Upper lobe of left lung (tissue), 6 donors: ENCODE measurements at regions not wholly inside any gene's neighbourhood (a gene's known extent, or its start where the extent isn't known, plus 50 kb on each side); places are given as distances from the start of the nearest gene placed in this dataset.
"Not testable (repeated sequence)": the region's sequence is repeated elsewhere in the genome, so short reads cannot be mapped to it uniquely, and the experiment has no call there.

ENCODE experiments used
- ATAC-seq, 2 donors: fragments of 200-7000 bp; cut with Tn5 transposase; one replicate each; pipeline ENCODE4 v1.9.1; 2022; ENCODE audit warnings: mild to moderate bottlenecking in 2 of 2, moderate library complexity in 2 of 2; ENCODE audit not compliant: low FRiP score in 2 of 2
- DNase-seq, 2 donors: peaks; one replicate each; pipeline ENCODE4 v3.0.0-alpha.2; 2019 to 2020
- H3K27ac ChIP-seq, 4 donors: fragments of 200-600 bp; sonication (generic); one replicate each; pipeline ENCODE4 v1.5.1; 2016 to 2019
- H3K27me3 ChIP-seq, 4 donors: fragments of 200-600 bp; sonication (generic); one replicate each; pipeline ENCODE4 v1.5.1; 2017 to 2019
- H3K36me3 ChIP-seq, 4 donors: fragments of 200-600 bp; sonication (generic); one replicate each; pipeline ENCODE4 v1.5.1; 2016 to 2019
- H3K4me1 ChIP-seq, 4 donors: fragments of 200-600 bp; sonication (generic); one replicate each; pipeline ENCODE4 v1.5.1; 2018 to 2019
- H3K4me3 ChIP-seq, 4 donors: fragments of 200-600 bp; sonication (generic); one replicate each; pipeline ENCODE4 v1.5.1; 2017 to 2019; ENCODE audit warnings: mild to moderate bottlenecking in 2 of 4, moderate library complexity in 1 of 4
- H3K9me3 ChIP-seq, 4 donors: fragments of 200-600 bp; sonication (generic); one replicate each; pipeline ENCODE4 v1.5.1; 2018 to 2019
- CTCF ChIP-seq, 6 experiments: fragments of 450-650 bp in 4 of 6; fragments of 200-600 bp in 2 of 6; sonication (generic) in 2 of 6; IDR thresholded peaks; one replicate each; pipeline ENCODE4 v1.5.1; 2016 to 2019; ENCODE audit warnings: antibody characterized with exemption in 6 of 6
- EP300 ChIP-seq, 4 donors: sonication (generic); formaldehyde crosslinking; IDR thresholded peaks; one replicate each; pipeline ENCODE4 v1.5.1; 2017; ENCODE audit warnings: antibody characterized with exemption in 4 of 4, control low read depth in 2 of 4
- POLR2A ChIP-seq, 4 donors: fragments of 450-650 bp; IDR thresholded peaks; one replicate each; pipeline ENCODE4 v1.5.1; 2016 to 2017; ENCODE audit warnings: antibody characterized with exemption in 4 of 4, mild to moderate bottlenecking in 2 of 4
- POLR2AphosphoS5 ChIP-seq, 2 donors: sonication (generic); formaldehyde crosslinking; IDR thresholded peaks; one replicate each; pipeline ENCODE4 v1.5.1; 2017; ENCODE audit warnings: antibody characterized with exemption in 2 of 2
- WGBS, 2 donors: methylation state at CpG; one replicate each; pipeline ENCODE4 v1.1.5; 2017 to 2018; 5-methylcytosine and 5-hydroxymethylcytosine counted together
- donor health status: DM: no; HTN: no; CAD: no; lungs with moderate emphysema.
- donor health status: DM: no; HTN: yes; CAD: no; lungs with severe emphysema.

GRCh38 chr1:118483245-118484006, 298.4 kb upstream of the SPAG17 start:
- WGBS, 2 donors, result 59 to 70% methylated on average over 3 of the region's 3 CpGs

GRCh38 chr1:118481126-118481525, 296.1 kb upstream of the SPAG17 start:
- DNase-seq (no peak), ATAC-seq (no peak)
- Histone ChIP-seq H3K27me3 (no peaks in the 10 kb centered on the region), H3K4me1 (no peaks in the 10 kb centered on the region), H3K9me3 (no peaks in the 10 kb centered on the region), H3K4me3 (no peak overlapping the region), H3K27ac (no peak overlapping the region), H3K36me3 (no peaks in the 10 kb centered on the region)
- TF ChIP-seq EP300 (IDR thresholded peaks at IDR 0.05) (no peak), CTCF (IDR thresholded peaks at IDR 0.05) (no peak), POLR2AphosphoS5 (IDR thresholded peaks at IDR 0.05) (no peak), POLR2A (IDR thresholded peaks at IDR 0.05) (no peak)
- WGBS, 2 donors, result 46 to 59% methylated on average over 2 of the region's 2 CpGs

More at GRCh38 chr1:118483245-118484006, 298.4 kb upstream of the SPAG17 start:
- no peak overlapping the region for H3K4me3 ChIP-seq
- ATAC-seq, result peak; percentile 46 to 88
- H3K9me3 ChIP-seq, result no peaks in the 10 kb centered on the region
- no peaks in the 10 kb centered on the region for H3K4me1 ChIP-seq
- no peaks in the 10 kb centered on the region for H3K36me3 ChIP-seq
- DNase-seq, result peak in 1 of 2 donors; percentile 37
- TF ChIP-seq EP300 (IDR thresholded peaks at IDR 0.05) (no peak), POLR2AphosphoS5 (IDR thresholded peaks at IDR 0.05) (no peak), CTCF (IDR thresholded peaks at IDR 0.05) (no peak), POLR2A (IDR thresholded peaks at IDR 0.05) (no peak)
- no peak overlapping the region for H3K27ac ChIP-seq
- no peaks in the 10 kb centered on the region for H3K27me3 ChIP-seq

- H3K27me3 ChIP-seq, result no peaks in the 10 kb centered on the region
- no peak for TF ChIP-seq CTCF (IDR thresholded peaks at IDR 0.05)
- TF ChIP-seq POLR2AphosphoS5 (IDR thresholded peaks at IDR 0.05), result no peak
- TF ChIP-seq POLR2A (IDR thresholded peaks at IDR 0.05), result no peak
- no peak for TF ChIP-seq EP300 (IDR thresholded peaks at IDR 0.05)
- H3K9me3 ChIP-seq, result no peaks in the 10 kb centered on the region
- DNase-seq (no peak), ATAC-seq (no peak)
- no peaks in the 10 kb centered on the region for H3K36me3 ChIP-seq
- no peak overlapping the region for H3K4me3 ChIP-seq
- 80 to 81% methylated on average over 3 of the region's 3 CpGs for WGBS, 2 donors
- no peak overlapping the region for H3K27ac ChIP-seq
- H3K4me1 ChIP-seq, result no peaks in the 10 kb centered on the region
These were observed 294.3 kb upstream of the SPAG17 start for GRCh38 chr1:118479351-118479750.

- ATAC-seq (no peak), DNase-seq (no peak)
- no peaks in the 10 kb centered on the region for H3K27me3 ChIP-seq
- H3K4me1 ChIP-seq, result no peaks in the 10 kb centered on the region
- no peaks in the 10 kb centered on the region for H3K9me3 ChIP-seq
- 74 to 77% methylated on average over 4 of the region's 4 CpGs for whole genome bisulfite sequencing, 2 donors
- no peak overlapping the region for H3K4me3 ChIP-seq
- no peak overlapping the region for H3K27ac ChIP-seq
- no peaks in the 10 kb centered on the region for H3K36me3 ChIP-seq
- TF ChIP-seq POLR2AphosphoS5 (IDR thresholded peaks at IDR 0.05) (no peak), CTCF (IDR thresholded peaks at IDR 0.05) (no peak), EP300 (IDR thresholded peaks at IDR 0.05) (no peak), POLR2A (IDR thresholded peaks at IDR 0.05) (no peak)
These were observed 288.8 kb upstream of the SPAG17 start for GRCh38 chr1:118473825-118474224.

- 87 to 91% methylated on average over 8 of the region's 8 CpGs for WGBS, 2 donors
- not testable (repeated sequence) for ATAC-seq, H3K4me3 ChIP-seq, H3K9me3 ChIP-seq, H3K27me3 ChIP-seq, H3K4me1 ChIP-seq, H3K27ac ChIP-seq, H3K36me3 ChIP-seq, DNase-seq
These were observed 279.4 kb upstream of the SPAG17 start for GRCh38 chr1:118464460-118464859.
